Right lobe of liver (tissue), 6 donors: ENCODE measurements at regions not wholly inside any gene's neighbourhood (a gene's known extent, or its start where the extent isn't known, plus 50 kb on each side); places are given as distances from the start of the nearest gene placed in this dataset.
"Not testable (repeated sequence)": the region's sequence is repeated elsewhere in the genome, so short reads cannot be mapped to it uniquely, and the experiment has no call there.

Source experiments
- ATAC-seq, 4 donors: fragments of 200-7000 bp; cut with Tn5 transposase; one replicate each; pipeline ENCODE4 v1.9.1; 2020; ENCODE audit warnings: mild to moderate bottlenecking in 4 of 4, moderate library complexity in 4 of 4
- DNase-seq, 3 donors: peaks; one replicate each; pipeline ENCODE4 v3.0.0-alpha.2; 2020
- H3K27ac ChIP-seq, 3 donors: fragments of 200-600 bp; one replicate each; pipeline ENCODE4 v1.8.0; 2022
- H3K27me3 ChIP-seq, 2 donors: fragments of 200-600 bp; one replicate each; pipeline ENCODE4 v1.8.0; 2022
- H3K36me3 ChIP-seq, 4 donors: fragments of 200-600 bp; sonication (generic) in 1 of 4; one replicate each; pipeline versions ENCODE4 v1.5.1 to v1.8.0; 2017 to 2022; ENCODE audit warnings: control low read depth in 1 of 4
- H3K4me1 ChIP-seq, 4 donors: fragments of 200-600 bp; sonication (generic) in 1 of 4; one replicate each; pipeline versions ENCODE4 v1.5.1 to v1.8.0; 2017 to 2022; ENCODE audit warnings: control low read depth in 1 of 4
- H3K4me3 ChIP-seq, 3 donors: fragments of 200-600 bp; one replicate each; pipeline ENCODE4 v1.8.0; 2022
- H3K9me3 ChIP-seq, 4 donors: fragments of 200-600 bp; sonication (generic) in 1 of 4; one replicate each; pipeline versions ENCODE4 v1.5.1 to v1.8.0; 2017 to 2022; ENCODE audit warnings: control low read depth in 1 of 4
- POLR2A ChIP-seq: fragments of 450-650 bp; IDR thresholded peaks from one replicate; pipeline ENCODE4 v1.6.1; 2017; ENCODE audit warnings: antibody characterized with exemption, mild to moderate bottlenecking
- WGBS: methylation state at CpG from one replicate; pipeline ENCODE4 v1.1.6; 2018; ENCODE audit warnings: low coverage, low lambda C conversion rate; ENCODE audit not compliant: insufficient coverage; ENCODE audit errors: missing lambda C conversion rate; 5-methylcytosine and 5-hydroxymethylcytosine counted together
- intact Hi-C, 2 donors: fragments of 100-400 bp; cut with DNase I; formaldehyde crosslinking; loops; one replicate each; pipeline versions ENCODE4 v1.11.2 to v1.14.1; 2022
- TF ChIP-seq, protein P1 (sequence below), 4 donors: fragments of 200-600 bp in 3 of 4; fragments of 450-650 bp in 1 of 4; IDR thresholded peaks; one replicate each; pipeline versions ENCODE4 v1.5.1 to v1.8.0; 2016 to 2022; ENCODE audit warnings: antibody characterized with exemption in 4 of 4, mild to moderate bottlenecking in 2 of 4
- donor health status: DM: no; HTN: yes; CAD: no.
- donor health status: DM: no; HTN: no; CAD: no.
- donor health status: DM: no; HTN: no; CAD: no.
- donor health status: DM: no; HTN: yes; CAD: no.
- donor health status: DM: no; HTN: yes; CAD: no.

DNA sequence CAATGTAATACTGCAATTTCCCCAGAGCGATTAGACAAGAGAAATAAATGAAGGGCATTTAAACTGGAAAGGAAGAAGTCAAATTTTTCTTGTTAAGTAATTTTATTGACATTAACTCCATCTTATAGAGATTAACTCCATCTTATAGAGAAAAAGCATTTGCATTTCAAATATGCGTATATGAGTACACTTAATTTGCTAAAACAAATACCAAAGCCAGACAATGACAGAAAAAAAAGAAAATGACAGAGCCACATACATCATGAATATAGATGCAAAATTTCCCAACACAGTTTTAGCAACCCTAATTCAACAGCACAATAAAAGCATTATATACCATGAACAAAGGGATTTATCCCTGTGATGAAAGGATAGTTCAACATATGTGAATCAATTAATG, 1293.1 kb upstream of the EYS start:
- no peak overlapping the region for H3K27ac ChIP-seq
- no peaks in the 10 kb centered on the region for H3K4me1 ChIP-seq
- ATAC-seq: no peak
- no peak for DNase-seq
- no peaks in the 10 kb centered on the region for H3K27me3 ChIP-seq
- H3K36me3 ChIP-seq: no peaks in the 10 kb centered on the region
- H3K4me3 ChIP-seq: no peak overlapping the region
- 81% methylated on average over 2 of the region's 2 CpGs for WGBS
- intact Hi-C loops: no loop called here
- peaks cover 0 to 4% (median 0%) of the 10 kb centered on the region in 4 donors for H3K9me3 ChIP-seq
- TF ChIP-seq POLR2A: no peak
- TF ChIP-seq, protein P1, sequence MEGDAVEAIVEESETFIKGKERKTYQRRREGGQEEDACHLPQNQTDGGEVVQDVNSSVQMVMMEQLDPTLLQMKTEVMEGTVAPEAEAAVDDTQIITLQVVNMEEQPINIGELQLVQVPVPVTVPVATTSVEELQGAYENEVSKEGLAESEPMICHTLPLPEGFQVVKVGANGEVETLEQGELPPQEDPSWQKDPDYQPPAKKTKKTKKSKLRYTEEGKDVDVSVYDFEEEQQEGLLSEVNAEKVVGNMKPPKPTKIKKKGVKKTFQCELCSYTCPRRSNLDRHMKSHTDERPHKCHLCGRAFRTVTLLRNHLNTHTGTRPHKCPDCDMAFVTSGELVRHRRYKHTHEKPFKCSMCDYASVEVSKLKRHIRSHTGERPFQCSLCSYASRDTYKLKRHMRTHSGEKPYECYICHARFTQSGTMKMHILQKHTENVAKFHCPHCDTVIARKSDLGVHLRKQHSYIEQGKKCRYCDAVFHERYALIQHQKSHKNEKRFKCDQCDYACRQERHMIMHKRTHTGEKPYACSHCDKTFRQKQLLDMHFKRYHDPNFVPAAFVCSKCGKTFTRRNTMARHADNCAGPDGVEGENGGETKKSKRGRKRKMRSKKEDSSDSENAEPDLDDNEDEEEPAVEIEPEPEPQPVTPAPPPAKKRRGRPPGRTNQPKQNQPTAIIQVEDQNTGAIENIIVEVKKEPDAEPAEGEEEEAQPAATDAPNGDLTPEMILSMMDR (IDR thresholded peaks at IDR 0.05): no peak

DNA sequence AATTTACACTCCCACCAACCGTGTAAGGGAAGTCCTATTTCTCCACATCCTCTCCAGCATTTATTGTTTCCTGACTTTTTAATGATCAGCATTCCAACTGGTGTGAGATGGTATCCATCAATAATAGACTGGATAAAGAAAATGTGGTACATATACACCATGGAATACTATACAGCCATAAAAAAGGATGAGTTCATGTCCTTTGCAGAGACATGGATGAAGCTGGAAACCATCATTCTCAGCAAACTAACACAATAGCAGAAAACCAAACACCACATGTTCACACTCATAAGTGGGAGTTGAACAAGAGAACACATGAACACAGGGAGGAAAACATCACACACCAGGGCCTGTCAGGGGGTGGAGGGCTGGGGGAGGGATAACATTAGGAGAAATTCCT, 1290.6 kb upstream of the EYS start:
- WGBS: 52% methylated on average over 1 of the region's 1 CpG
- ATAC-seq, DNase-seq, H3K27me3 ChIP-seq, H3K9me3 ChIP-seq, H3K27ac ChIP-seq, H3K36me3 ChIP-seq, intact Hi-C loops, H3K4me3 ChIP-seq, H3K4me1 ChIP-seq: not testable (repeated sequence)

DNA sequence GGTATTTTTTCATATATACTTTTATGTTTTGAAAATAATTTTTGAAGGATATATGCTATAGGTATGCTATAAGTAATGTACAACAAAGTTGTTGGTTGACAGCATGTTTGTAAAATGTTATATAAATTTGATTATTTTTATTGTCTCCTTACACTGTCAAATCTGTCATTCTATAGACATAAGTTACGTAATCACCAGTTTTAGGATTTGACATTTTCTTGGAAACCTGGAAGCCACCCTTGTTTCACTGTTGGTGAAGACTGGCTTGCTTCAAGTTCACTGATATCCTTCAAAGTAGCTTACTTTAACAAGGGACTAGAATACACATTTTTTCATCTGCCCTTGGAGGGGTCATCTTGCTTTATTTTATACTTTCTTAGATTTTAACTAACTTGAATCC, 1288.6 kb upstream of the EYS start:
- intact Hi-C loops: no loop called here
- Histone ChIP-seq H3K27ac (no peak overlapping the region), H3K9me3 (peaks cover 0 to 4% (median 0%) of the 10 kb centered on the region in 4 donors), H3K4me3 (no peak overlapping the region), H3K27me3 (no peaks in the 10 kb centered on the region), H3K36me3 (no peaks in the 10 kb centered on the region), H3K4me1 (no peaks in the 10 kb centered on the region)
- ATAC-seq (no peak), DNase-seq (no peak)
- TF ChIP-seq POLR2A: no peak
- TF ChIP-seq, protein P1 (IDR thresholded peaks at IDR 0.05): no peak
- 85% methylated on average over 1 of the region's 1 CpG for WGBS

DNA sequence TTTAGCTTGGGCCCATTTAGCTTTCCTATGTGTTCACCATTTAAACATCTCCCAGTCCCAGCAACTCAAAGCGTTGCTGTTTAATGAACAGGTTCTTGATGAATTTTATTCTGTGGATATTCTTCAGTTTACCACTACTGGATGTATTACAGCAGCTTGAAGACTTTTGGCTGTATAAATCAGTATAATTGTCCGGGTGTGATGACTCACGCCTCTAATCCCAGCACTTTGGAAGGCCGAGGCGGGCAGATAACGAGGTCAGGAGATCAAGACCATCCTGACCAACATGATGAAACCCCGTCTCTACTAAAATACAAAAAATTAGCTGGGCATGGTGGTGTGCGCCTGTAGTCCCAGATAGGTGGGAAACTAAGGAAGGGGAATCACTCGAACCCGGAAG, 1286.7 kb upstream of the EYS start:
- H3K4me3 ChIP-seq, H3K4me1 ChIP-seq, H3K27me3 ChIP-seq, intact Hi-C loops, DNase-seq, H3K36me3 ChIP-seq, H3K27ac ChIP-seq, H3K9me3 ChIP-seq, ATAC-seq: not testable (repeated sequence)
- 48% methylated on average over 8 of the region's 10 CpGs for WGBS

DNA sequence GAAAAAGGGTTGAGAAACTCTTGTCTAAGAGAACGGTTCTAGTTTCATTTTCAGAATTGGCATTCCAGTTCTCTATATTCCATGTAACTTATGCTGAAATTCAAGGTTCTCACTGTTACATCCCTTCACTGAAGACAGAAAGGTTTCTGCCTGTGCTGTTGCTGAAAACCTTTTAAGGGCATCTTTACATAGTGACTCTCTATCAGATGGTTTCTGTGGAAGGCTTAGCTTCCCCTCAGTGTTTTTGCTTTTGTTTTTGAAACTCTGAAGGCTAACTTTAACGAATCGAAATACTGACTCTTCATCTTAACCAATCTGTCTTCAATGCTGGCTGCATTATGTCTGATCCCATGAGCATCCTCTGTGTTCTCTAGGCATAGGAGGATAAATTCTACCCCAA, 1286.2 kb upstream of the EYS start:
- DNase-seq: no peak
- intact Hi-C loops: no loop called here

More for the DNA sequence above, 1286.2 kb upstream of the EYS start:
- 61% methylated on average over 3 of the region's 3 CpGs for WGBS
- Histone ChIP-seq H3K36me3 (no peaks in the 10 kb centered on the region), H3K9me3 (peaks cover 0 to 4% (median 0%) of the 10 kb centered on the region in 4 donors), H3K4me1 (no peaks in the 10 kb centered on the region), H3K27me3 (no peaks in the 10 kb centered on the region), H3K27ac (no peak overlapping the region), H3K4me3 (no peak overlapping the region)
- TF ChIP-seq, protein P1 (IDR thresholded peaks at IDR 0.05): no peak
- no peak for TF ChIP-seq POLR2A
- ATAC-seq: no peak
